ENCODE measurements at regions not wholly inside any gene's neighbourhood (a gene's known extent, or its start where the extent isn't known, plus 50 kb on each side); places are given as distances from the start of the nearest gene placed in this dataset.

GRCh38 chr21:25373126-25374082, 233.9 kb downstream of the MRPL39 start:
- TF ChIP-seq, protein P1, sequence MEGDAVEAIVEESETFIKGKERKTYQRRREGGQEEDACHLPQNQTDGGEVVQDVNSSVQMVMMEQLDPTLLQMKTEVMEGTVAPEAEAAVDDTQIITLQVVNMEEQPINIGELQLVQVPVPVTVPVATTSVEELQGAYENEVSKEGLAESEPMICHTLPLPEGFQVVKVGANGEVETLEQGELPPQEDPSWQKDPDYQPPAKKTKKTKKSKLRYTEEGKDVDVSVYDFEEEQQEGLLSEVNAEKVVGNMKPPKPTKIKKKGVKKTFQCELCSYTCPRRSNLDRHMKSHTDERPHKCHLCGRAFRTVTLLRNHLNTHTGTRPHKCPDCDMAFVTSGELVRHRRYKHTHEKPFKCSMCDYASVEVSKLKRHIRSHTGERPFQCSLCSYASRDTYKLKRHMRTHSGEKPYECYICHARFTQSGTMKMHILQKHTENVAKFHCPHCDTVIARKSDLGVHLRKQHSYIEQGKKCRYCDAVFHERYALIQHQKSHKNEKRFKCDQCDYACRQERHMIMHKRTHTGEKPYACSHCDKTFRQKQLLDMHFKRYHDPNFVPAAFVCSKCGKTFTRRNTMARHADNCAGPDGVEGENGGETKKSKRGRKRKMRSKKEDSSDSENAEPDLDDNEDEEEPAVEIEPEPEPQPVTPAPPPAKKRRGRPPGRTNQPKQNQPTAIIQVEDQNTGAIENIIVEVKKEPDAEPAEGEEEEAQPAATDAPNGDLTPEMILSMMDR (IDR thresholded peaks at IDR 0.05; ENCODE audit: unreplicated experiment in 3 of 3) = no peak

GRCh38 chr21:25371841-25372425, 235.3 kb downstream of the MRPL39 start:
- H3K27ac Mint-ChIP-seq = peak overlapping the region in 1 of 3 experiments; percentile 16
- no peaks in the 10 kb centered on the region for H3K27me3 Mint-ChIP-seq (ENCODE audit: low read depth)
- TF ChIP-seq, protein P1 (IDR thresholded peaks at IDR 0.05; ENCODE audit: unreplicated experiment in 3 of 3) = no peak
- no peaks in the 10 kb centered on the region for H3K36me3 Mint-ChIP-seq (ENCODE audit: low read depth)
- no peaks in the 10 kb centered on the region for H3K4me1 Mint-ChIP-seq
- H3K4me3 Mint-ChIP-seq = no peak overlapping the region
- no peaks in the 10 kb centered on the region for H3K9me3 Mint-ChIP-seq

More at GRCh38 chr21:25373126-25374082, 233.9 kb downstream of the MRPL39 start:
- Mint-ChIP-seq H3K27ac (no peak overlapping the region), H3K36me3 (ENCODE audit: low read depth) (no peaks in the 10 kb centered on the region), H3K4me1 (no peaks in the 10 kb centered on the region), H3K4me3 (no peak overlapping the region), H3K9me3 (peaks cover 5% of the 10 kb centered on the region), H3K27me3 (ENCODE audit: low read depth) (no peaks in the 10 kb centered on the region)

GRCh38 chr21:25370311-25370744, 237.0 kb downstream of the MRPL39 start:
- Mint-ChIP-seq H3K9me3 (no peaks in the 10 kb centered on the region), H3K4me3 (no peak overlapping the region), H3K27me3 (ENCODE audit: low read depth) (no peaks in the 10 kb centered on the region), H3K27ac (no peak overlapping the region), H3K4me1 (no peaks in the 10 kb centered on the region), H3K36me3 (ENCODE audit: low read depth) (no peaks in the 10 kb centered on the region)
- TF ChIP-seq, protein P1 (IDR thresholded peaks at IDR 0.05; ENCODE audit: unreplicated experiment in 3 of 3) = no peak

DNA sequence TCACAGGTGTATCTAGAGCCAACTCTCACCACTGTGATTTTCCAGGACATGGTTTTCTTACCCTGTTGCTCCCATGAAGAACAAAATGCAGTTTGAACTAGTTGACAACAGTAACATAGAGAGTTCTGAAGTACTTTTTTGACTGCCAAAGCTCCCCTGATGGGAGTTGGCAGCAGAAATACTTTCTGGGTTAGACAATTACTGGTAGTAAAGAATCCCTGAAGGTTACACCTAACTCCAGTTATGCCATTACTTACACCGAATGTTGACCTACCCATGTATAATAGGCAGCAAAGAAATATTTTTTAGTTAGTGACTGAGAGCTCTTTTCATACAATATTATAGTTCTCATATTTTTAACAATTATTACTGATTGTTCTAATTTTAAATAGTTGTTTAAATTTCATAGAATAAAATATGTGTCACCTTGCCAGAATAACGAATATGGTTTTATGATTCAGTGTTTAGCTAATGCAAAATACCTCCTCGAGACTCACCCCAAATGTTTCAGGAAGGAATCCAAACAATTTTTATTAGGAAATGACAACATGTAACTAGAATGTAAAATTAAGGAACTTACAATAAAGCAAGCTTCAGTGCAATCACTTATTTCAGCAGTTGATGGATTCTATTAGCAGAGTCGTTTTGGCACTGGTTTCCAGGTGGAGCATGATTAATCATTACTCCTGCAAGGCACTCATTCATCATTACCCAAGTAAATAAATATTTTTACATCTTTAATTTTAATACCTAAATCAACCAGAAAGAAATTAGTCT, 237.6 kb downstream of the MRPL39 start:
- Mint-ChIP-seq H3K4me1 (no peaks in the 10 kb centered on the region), H3K36me3 (ENCODE audit: low read depth) (no peaks in the 10 kb centered on the region), H3K27me3 (ENCODE audit: low read depth) (no peaks in the 10 kb centered on the region), H3K27ac (no peak overlapping the region), H3K9me3 (no peaks in the 10 kb centered on the region), H3K4me3 (no peak overlapping the region)
- TF ChIP-seq, protein P1 (IDR thresholded peaks at IDR 0.05; ENCODE audit: unreplicated experiment in 3 of 3) = no peak

GRCh38 chr21:25368531-25368930, 238.8 kb downstream of the MRPL39 start:
- no peak overlapping the region for H3K4me3 Mint-ChIP-seq
- no peaks in the 10 kb centered on the region for H3K36me3 Mint-ChIP-seq (ENCODE audit: low read depth)
- no peaks in the 10 kb centered on the region for H3K9me3 Mint-ChIP-seq
- H3K27me3 Mint-ChIP-seq (ENCODE audit: low read depth) = no peaks in the 10 kb centered on the region
- TF ChIP-seq, protein P1 (IDR thresholded peaks at IDR 0.05; ENCODE audit: unreplicated experiment in 3 of 3) = no peak
- no peak overlapping the region for H3K27ac Mint-ChIP-seq
- no peaks in the 10 kb centered on the region for H3K4me1 Mint-ChIP-seq

Measured in nephron (organoid).